Left lung (tissue), 4 donors: ENCODE measurements at regions not wholly inside any gene's neighbourhood (a gene's known extent, or its start where the extent isn't known, plus 50 kb on each side); places are given as distances from the start of the nearest gene placed in this dataset.
A peak's percentile ranks its signal among the peaks of the same experiment; 100 is the strongest.

Source experiments
- ATAC-seq: fragments of 200-7000 bp; cut with Tn5 transposase; one replicate; pipeline ENCODE4 v1.9.1; 2020; ENCODE audit warnings: moderate library complexity
- DNase-seq, 4 donors: peaks; one replicate each; pipeline ENCODE4 v3.0.0-alpha.2; 2013 to 2020
- H3K27ac ChIP-seq, 2 donors: fragments of 200-600 bp; sonication (generic) in 1 of 2; one replicate each; pipeline versions ENCODE4 v1.5.0 to v1.8.0; 2020 to 2021
- H3K27me3 ChIP-seq, 2 donors: fragments of 200-600 bp; sonication (generic) in 1 of 2; one replicate each; pipeline versions ENCODE4 v1.5.0 to v1.8.0; 2020 to 2021
- H3K36me3 ChIP-seq, 2 donors: fragments of 200-600 bp; sonication (generic) in 1 of 2; one replicate each; pipeline versions ENCODE4 v1.5.0 to v1.8.0; 2020 to 2021
- H3K4me1 ChIP-seq, 2 donors: fragments of 200-600 bp; one replicate each; pipeline ENCODE4 v1.8.0; 2021
- H3K4me3 ChIP-seq, 2 donors: fragments of 200-600 bp; sonication (generic) in 1 of 2; one replicate each; pipeline versions ENCODE4 v1.5.0 to v1.8.0; 2020 to 2021; ENCODE audit warnings: mild to moderate bottlenecking in 1 of 2
- H3K9me3 ChIP-seq, 2 donors: fragments of 200-600 bp; sonication (generic) in 1 of 2; one replicate each; pipeline versions ENCODE4 v1.5.0 to v1.8.0; 2020 to 2021
- CTCF ChIP-seq, 2 donors: fragments of 200-600 bp; sonication (generic) in 1 of 2; IDR thresholded peaks; one replicate each; pipeline versions ENCODE4 v1.5.0 to v1.8.0; 2021; ENCODE audit warnings: antibody characterized with exemption in 2 of 2
- intact Hi-C, 2 donors: fragments of 100-400 bp; cut with DNase I; formaldehyde crosslinking; loops; one replicate each; pipeline versions ENCODE4 v1.11.2 to v1.14.2; 2022
- donor health status: DM: no; HTN: yes; CAD: no.
- donor health status: DM: no; HTN: no; CAD: no.

GRCh38 chr1:10928654-10929053, 83.8 kb upstream of the TARDBP start:
- no peak for TF ChIP-seq CTCF (IDR thresholded peaks at IDR 0.05)
- intact Hi-C loops: no loop called here

GRCh38 chr1:10932088-10932487, 80.4 kb upstream of the TARDBP start:
- DNase-seq: no peak
- H3K4me1 ChIP-seq: no peaks in the 10 kb centered on the region
- no peaks in the 10 kb centered on the region for H3K36me3 ChIP-seq
- H3K4me3 ChIP-seq: no peak overlapping the region
- no peak overlapping the region for H3K27ac ChIP-seq
- H3K27me3 ChIP-seq: no peaks in the 10 kb centered on the region
- H3K9me3 ChIP-seq: peaks cover 0 to 5% of the 10 kb centered on the region in 2 donors
- ATAC-seq: no peak
- intact Hi-C loops: no loop called here
- TF ChIP-seq CTCF (IDR thresholded peaks at IDR 0.05): no peak

More at GRCh38 chr1:10928654-10929053, 83.8 kb upstream of the TARDBP start:
- no peaks in the 10 kb centered on the region for H3K36me3 ChIP-seq
- H3K9me3 ChIP-seq: peaks cover 0 to 5% of the 10 kb centered on the region in 2 donors
- ATAC-seq (no peak), DNase-seq (peak in 1 of 4 donors; percentile 0)
- no peak overlapping the region for H3K4me3 ChIP-seq
- no peaks in the 10 kb centered on the region for H3K27me3 ChIP-seq
- H3K4me1 ChIP-seq: no peaks in the 10 kb centered on the region
- H3K27ac ChIP-seq: no peak overlapping the region

- intact Hi-C loops: no loop called here
- ATAC-seq (no peak), DNase-seq (peak in 1 of 4 donors; percentile 41)
- no peak for TF ChIP-seq CTCF (IDR thresholded peaks at IDR 0.05)
- H3K36me3 ChIP-seq: no peaks in the 10 kb centered on the region
- no peaks in the 10 kb centered on the region for H3K4me1 ChIP-seq
- H3K27me3 ChIP-seq: no peaks in the 10 kb centered on the region
- H3K27ac ChIP-seq: no peak overlapping the region
- H3K4me3 ChIP-seq: no peak overlapping the region
- no peaks in the 10 kb centered on the region for H3K9me3 ChIP-seq
These were observed 78.2 kb upstream of the TARDBP start for GRCh38 chr1:10934150-10934818.

GRCh38 chr1:10935246-10935645, 77.2 kb upstream of the TARDBP start:
- DNase-seq (peak in 1 of 4 donors; percentile 36), ATAC-seq (no peak)
- no peaks in the 10 kb centered on the region for H3K9me3 ChIP-seq
- no peaks in the 10 kb centered on the region for H3K27me3 ChIP-seq
- no peak overlapping the region for H3K4me3 ChIP-seq
- H3K4me1 ChIP-seq: peaks cover 3 to 6% of the 10 kb centered on the region in 2 donors
- intact Hi-C loops: no loop called here
- no peak overlapping the region for H3K27ac ChIP-seq
- TF ChIP-seq CTCF (IDR thresholded peaks at IDR 0.05): no peak
- no peaks in the 10 kb centered on the region for H3K36me3 ChIP-seq

- Histone ChIP-seq H3K9me3 (no peaks in the 10 kb centered on the region), H3K27ac (no peak overlapping the region), H3K4me1 (peaks cover 4 to 8% of the 10 kb centered on the region in 2 donors), H3K4me3 (no peak overlapping the region), H3K36me3 (no peaks in the 10 kb centered on the region), H3K27me3 (no peaks in the 10 kb centered on the region)
- TF ChIP-seq CTCF (IDR thresholded peaks at IDR 0.05): no peak
- intact Hi-C loops: no loop called here
- ATAC-seq: no peak
- DNase-seq: peak in 1 of 4 donors; percentile 12
These were observed 76.7 kb upstream of the TARDBP start for GRCh38 chr1:10935724-10936123.
